Suprapubic skin (tissue), 4 donors: ENCODE measurements at regions not wholly inside any gene's neighbourhood (a gene's known extent, or its start where the extent isn't known, plus 50 kb on each side); places are given as distances from the start of the nearest gene placed in this dataset.

Experiments
- DNase-seq, 2 donors: peaks; one replicate each; pipeline ENCODE4 v3.0.0-alpha.2; 2019; ENCODE audit warnings: low spot score in 2 of 2
- H3K27ac ChIP-seq: fragments of 200-600 bp; sonication (generic); one replicate; pipeline ENCODE4 v1.5.1; 2019
- H3K27me3 ChIP-seq: fragments of 200-600 bp; sonication (generic); one replicate; pipeline ENCODE4 v1.5.1; 2019
- H3K36me3 ChIP-seq: fragments of 200-600 bp; sonication (generic); one replicate; pipeline ENCODE4 v1.5.1; 2019
- H3K4me1 ChIP-seq: fragments of 200-600 bp; sonication (generic); one replicate; pipeline ENCODE4 v1.5.1; 2019
- H3K4me3 ChIP-seq: fragments of 200-600 bp; sonication (generic); one replicate; pipeline ENCODE4 v1.5.1; 2019; ENCODE audit warnings: mild to moderate bottlenecking
- H3K9me3 ChIP-seq: fragments of 200-600 bp; sonication (generic); one replicate; pipeline ENCODE4 v1.5.1; 2019
- EP300 ChIP-seq: sonication (generic); formaldehyde crosslinking; IDR thresholded peaks from one replicate; pipeline ENCODE4 v1.6.1; 2017; ENCODE audit warnings: antibody characterized with exemption
- POLR2A ChIP-seq, 2 donors: fragments of 450-650 bp; IDR thresholded peaks; one replicate each; pipeline ENCODE4 v1.6.1; 2017; ENCODE audit warnings: antibody characterized with exemption in 2 of 2, mild to moderate bottlenecking in 2 of 2, moderate library complexity in 2 of 2
- POLR2AphosphoS5 ChIP-seq, 3 donors: sonication (generic); formaldehyde crosslinking; IDR thresholded peaks; one replicate each; pipeline ENCODE4 v1.6.1; 2017; ENCODE audit warnings: antibody characterized with exemption in 3 of 3
- WGBS: methylation state at CpG from one replicate; pipeline ENCODE4 v1.1.5; 2018; 5-methylcytosine and 5-hydroxymethylcytosine counted together
- TF ChIP-seq, protein P1 (sequence below), 2 donors: fragments of 200-600 bp in 1 of 2; fragments of 450-650 bp in 1 of 2; sonication (generic) in 1 of 2; IDR thresholded peaks; one replicate each; pipeline ENCODE4 v1.5.1; 2016 to 2019; ENCODE audit warnings: antibody characterized with exemption in 2 of 2, mild to moderate bottlenecking in 1 of 2, moderate library complexity in 1 of 2

DNA sequence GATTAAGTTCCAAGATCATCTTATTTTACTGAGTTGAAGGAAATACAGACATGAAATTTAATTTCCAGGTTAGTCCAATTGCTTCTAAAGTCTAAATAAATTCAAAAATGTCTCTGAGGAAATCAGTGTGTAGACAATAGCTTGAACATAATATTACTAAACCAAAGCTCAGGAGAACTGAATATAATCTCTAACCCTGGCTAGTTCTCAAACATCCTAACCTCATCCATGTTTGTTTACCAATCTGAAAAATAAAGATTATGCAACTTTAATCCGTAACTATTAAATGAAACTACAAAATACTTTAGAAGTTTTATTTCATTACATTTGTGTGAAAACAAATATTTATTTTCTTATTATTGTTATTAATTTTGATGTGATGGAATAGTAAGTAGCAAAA is 387.2 kb downstream of the TBC1D32 start:
- Histone ChIP-seq H3K9me3 (no peaks in the 10 kb centered on the region), H3K27me3 (no peaks in the 10 kb centered on the region), H3K4me3 (no peak overlapping the region), H3K4me1 (no peaks in the 10 kb centered on the region), H3K36me3 (no peaks in the 10 kb centered on the region), H3K27ac (no peak overlapping the region)
- WGBS: 0% methylated on average over 1 of the region's 1 CpG
- DNase-seq: no peak
- TF ChIP-seq POLR2AphosphoS5 (IDR thresholded peaks at IDR 0.05) (no peak), POLR2A (IDR thresholded peaks at IDR 0.05) (no peak), EP300 (no peak)
- TF ChIP-seq, protein P1, sequence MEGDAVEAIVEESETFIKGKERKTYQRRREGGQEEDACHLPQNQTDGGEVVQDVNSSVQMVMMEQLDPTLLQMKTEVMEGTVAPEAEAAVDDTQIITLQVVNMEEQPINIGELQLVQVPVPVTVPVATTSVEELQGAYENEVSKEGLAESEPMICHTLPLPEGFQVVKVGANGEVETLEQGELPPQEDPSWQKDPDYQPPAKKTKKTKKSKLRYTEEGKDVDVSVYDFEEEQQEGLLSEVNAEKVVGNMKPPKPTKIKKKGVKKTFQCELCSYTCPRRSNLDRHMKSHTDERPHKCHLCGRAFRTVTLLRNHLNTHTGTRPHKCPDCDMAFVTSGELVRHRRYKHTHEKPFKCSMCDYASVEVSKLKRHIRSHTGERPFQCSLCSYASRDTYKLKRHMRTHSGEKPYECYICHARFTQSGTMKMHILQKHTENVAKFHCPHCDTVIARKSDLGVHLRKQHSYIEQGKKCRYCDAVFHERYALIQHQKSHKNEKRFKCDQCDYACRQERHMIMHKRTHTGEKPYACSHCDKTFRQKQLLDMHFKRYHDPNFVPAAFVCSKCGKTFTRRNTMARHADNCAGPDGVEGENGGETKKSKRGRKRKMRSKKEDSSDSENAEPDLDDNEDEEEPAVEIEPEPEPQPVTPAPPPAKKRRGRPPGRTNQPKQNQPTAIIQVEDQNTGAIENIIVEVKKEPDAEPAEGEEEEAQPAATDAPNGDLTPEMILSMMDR (IDR thresholded peaks at IDR 0.05): no peak

DNA sequence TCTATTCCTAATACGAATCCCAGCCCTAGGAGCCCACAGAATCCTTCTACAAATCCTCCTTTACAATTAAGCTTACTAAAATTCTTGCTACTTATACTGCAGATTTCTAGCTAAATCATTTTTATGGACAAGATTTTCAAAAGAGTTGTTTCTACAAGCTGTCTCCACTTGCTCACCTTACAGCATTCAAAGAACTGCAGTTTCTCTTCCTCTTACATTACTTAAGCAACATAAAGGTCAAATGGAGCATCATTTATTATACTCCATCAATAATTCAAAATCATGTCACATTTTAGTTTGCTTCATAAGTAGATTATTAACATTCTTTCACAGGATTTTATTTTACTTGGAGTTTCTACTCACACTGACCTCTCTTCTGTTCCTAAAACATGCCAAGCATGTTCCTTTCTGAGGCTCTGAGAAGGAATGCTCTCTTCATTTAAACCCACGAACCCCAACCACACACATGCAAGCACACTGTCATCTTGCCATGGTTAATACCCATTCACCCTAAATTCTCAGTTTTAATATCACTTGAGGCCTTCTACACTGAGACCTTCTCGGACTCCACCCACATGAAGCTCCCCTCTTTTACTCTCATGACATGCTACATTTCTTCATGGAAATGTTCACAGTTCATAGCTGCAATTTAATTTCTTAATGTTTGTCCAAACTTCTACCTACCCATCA is 388.2 kb downstream of the TBC1D32 start:
- no peaks in the 10 kb centered on the region for H3K36me3 ChIP-seq
- no peaks in the 10 kb centered on the region for H3K27me3 ChIP-seq
- DNase-seq: no peak
- no peak overlapping the region for H3K27ac ChIP-seq
- no peaks in the 10 kb centered on the region for H3K4me1 ChIP-seq
- WGBS: 78% methylated on average over 3 of the region's 3 CpGs
- no peaks in the 10 kb centered on the region for H3K9me3 ChIP-seq
- no peak overlapping the region for H3K4me3 ChIP-seq
- no peak for TF ChIP-seq POLR2A (IDR thresholded peaks at IDR 0.05)

DNA sequence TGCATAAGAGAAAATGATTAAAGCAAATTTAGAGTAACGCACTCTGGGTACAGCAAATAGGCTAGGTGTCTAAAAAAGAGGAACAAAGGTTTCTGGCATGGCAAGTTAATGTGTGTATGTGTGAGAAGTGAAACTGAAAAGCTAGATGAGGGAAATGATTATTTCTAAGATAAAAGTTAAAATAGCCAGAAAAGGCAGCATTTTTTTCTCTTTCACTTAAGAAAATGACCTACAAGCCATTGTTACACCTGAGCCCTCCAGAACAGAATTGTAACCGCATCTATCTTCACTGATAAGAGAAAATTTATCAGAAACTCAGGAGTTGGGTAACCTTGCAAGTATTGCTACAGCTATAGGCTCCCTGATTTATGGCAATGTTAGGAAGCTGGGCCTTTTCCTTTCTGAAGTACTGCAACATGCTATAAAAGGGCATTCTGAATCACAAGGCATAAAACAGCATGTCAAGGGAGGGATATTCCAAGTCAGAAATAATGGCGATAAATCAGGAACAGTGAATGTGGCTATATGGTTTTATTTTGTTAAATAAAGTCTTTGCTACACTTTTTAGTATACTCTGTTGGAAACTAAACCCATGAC is 395.3 kb downstream of the TBC1D32 start:
- H3K36me3 ChIP-seq: no peaks in the 10 kb centered on the region
- no peaks in the 10 kb centered on the region for H3K9me3 ChIP-seq
- H3K27me3 ChIP-seq: no peaks in the 10 kb centered on the region
- DNase-seq: no peak
- whole genome bisulfite sequencing: 80% methylated on average over 3 of the region's 3 CpGs
- H3K4me1 ChIP-seq: no peaks in the 10 kb centered on the region
- H3K4me3 ChIP-seq: no peak overlapping the region
- no peak overlapping the region for H3K27ac ChIP-seq
- TF ChIP-seq EP300: no peak
- no peak for TF ChIP-seq POLR2AphosphoS5 (IDR thresholded peaks at IDR 0.05)
- TF ChIP-seq POLR2A (IDR thresholded peaks at IDR 0.05): no peak
- TF ChIP-seq, protein P1 (IDR thresholded peaks at IDR 0.05): no peak

DNA sequence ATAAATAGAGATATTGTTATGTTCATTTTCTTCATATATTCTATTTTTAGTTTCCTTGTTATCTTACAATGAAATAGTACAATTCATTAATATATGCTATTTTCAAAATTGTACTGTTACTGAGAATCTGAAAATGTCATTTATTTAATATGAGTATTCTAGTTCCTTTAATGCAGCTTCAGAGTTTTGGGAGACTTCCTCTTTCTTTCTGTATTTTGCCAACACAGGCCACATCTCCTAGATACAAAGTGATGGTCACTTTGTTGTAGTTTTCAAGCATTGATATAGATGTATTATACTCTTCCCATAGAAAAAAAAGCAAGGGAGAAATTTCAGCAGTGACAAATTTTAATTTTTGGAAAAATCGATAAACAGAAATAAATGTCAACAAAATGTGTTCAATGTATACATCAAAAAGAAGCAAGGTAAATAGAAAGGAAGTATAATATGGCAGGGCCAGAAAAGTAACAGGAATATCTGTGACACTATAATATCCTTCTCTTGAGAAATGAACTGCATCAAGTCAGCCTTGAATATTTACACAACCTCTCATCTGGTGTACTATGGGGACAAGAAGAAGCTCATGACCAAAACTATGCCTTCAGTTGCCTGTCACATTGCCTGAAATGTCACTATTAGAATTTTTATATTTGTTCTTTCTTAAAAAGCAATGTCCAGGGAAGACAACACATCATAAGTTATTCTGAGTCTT is 396.0 kb downstream of the TBC1D32 start:
- Histone ChIP-seq H3K9me3 (no peaks in the 10 kb centered on the region), H3K36me3 (no peaks in the 10 kb centered on the region), H3K4me3 (no peak overlapping the region), H3K27ac (no peak overlapping the region), H3K27me3 (no peaks in the 10 kb centered on the region), H3K4me1 (no peaks in the 10 kb centered on the region)
- DNase-seq: no peak
- WGBS: 89% methylated on average over 1 of the region's 1 CpG
- no peak for TF ChIP-seq EP300
- no peak for TF ChIP-seq POLR2AphosphoS5 (IDR thresholded peaks at IDR 0.05)
- TF ChIP-seq, protein P1 (IDR thresholded peaks at IDR 0.05): no peak
- TF ChIP-seq POLR2A (IDR thresholded peaks at IDR 0.05): no peak

- Histone ChIP-seq H3K9me3 (no peaks in the 10 kb centered on the region), H3K27me3 (no peaks in the 10 kb centered on the region), H3K4me3 (no peak overlapping the region), H3K36me3 (no peaks in the 10 kb centered on the region), H3K4me1 (no peaks in the 10 kb centered on the region), H3K27ac (no peak overlapping the region)
- DNase-seq: no peak
- TF ChIP-seq POLR2AphosphoS5 (IDR thresholded peaks at IDR 0.05) (no peak), EP300 (no peak), POLR2A (IDR thresholded peaks at IDR 0.05) (no peak)
- TF ChIP-seq, protein P1 (IDR thresholded peaks at IDR 0.05): no peak
Measured at GRCh38 chr6:120935908-120936307, 398.4 kb downstream of the TBC1D32 start.
